HL-60 (cell line): ENCODE measurements at regions not wholly inside any gene's neighbourhood (a gene's known extent, or its start where the extent isn't known, plus 50 kb on each side); places are given as distances from the start of the nearest gene placed in this dataset.

ENCODE experiments used
- DNase-seq, 2 experiments: peaks; one replicate each; pipeline ENCODE4 v3.0.0-alpha.2; 2010 to 2020; ENCODE audit warnings: low read depth in 1 of 2, low spot score in 1 of 2
- H3K27ac ChIP-seq: fragments of 250-450 bp; sonication (Bioruptor Pico); replicated peaks from 2 replicates; pipeline ENCODE4 v1.5.1; 2020; ENCODE audit warnings: mild to moderate bottlenecking, moderate library complexity
- H3K27me3 ChIP-seq: fragments of 250-450 bp; sonication (Bioruptor Pico); 2 replicates; pipeline ENCODE4 v1.5.1; 2021; ENCODE audit warnings: mild to moderate bottlenecking, moderate library complexity; ENCODE audit not compliant: insufficient read depth, poor library complexity, severe bottlenecking
- H3K4me3 ChIP-seq: replicated peaks from 2 replicates; pipeline ENCODE4 v1.5.1; 2011; ENCODE audit warnings: mild to moderate bottlenecking, control low read depth, low read length; ENCODE audit not compliant: insufficient read depth
- GABPA ChIP-seq: IDR thresholded peaks from 2 replicates; pipeline ENCODE4 v1.6.1; 2012; ENCODE audit warnings: low read depth
- POLR2AphosphoS5 ChIP-seq: IDR thresholded peaks from 2 replicates; pipeline ENCODE4 v1.6.1; 2012; ENCODE audit warnings: low read depth
- SPI1 ChIP-seq: IDR thresholded peaks from 2 replicates; pipeline ENCODE4 v1.6.1; 2012; ENCODE audit warnings: low read depth, mild to moderate bottlenecking, borderline replicate concordance
- TF ChIP-seq, protein P1 (sequence below): IDR thresholded peaks from 2 replicates; pipeline ENCODE4 v1.6.1; 2012; ENCODE audit warnings: low read depth; ENCODE audit not compliant: insufficient replicate concordance
- TF ChIP-seq, protein P2 (sequence below): IDR thresholded peaks from one replicate; pipeline ENCODE4 v1.5.1; 2011; ENCODE audit warnings: low read length, control low read depth, inconsistent platforms; ENCODE audit not compliant: insufficient read depth

DNA sequence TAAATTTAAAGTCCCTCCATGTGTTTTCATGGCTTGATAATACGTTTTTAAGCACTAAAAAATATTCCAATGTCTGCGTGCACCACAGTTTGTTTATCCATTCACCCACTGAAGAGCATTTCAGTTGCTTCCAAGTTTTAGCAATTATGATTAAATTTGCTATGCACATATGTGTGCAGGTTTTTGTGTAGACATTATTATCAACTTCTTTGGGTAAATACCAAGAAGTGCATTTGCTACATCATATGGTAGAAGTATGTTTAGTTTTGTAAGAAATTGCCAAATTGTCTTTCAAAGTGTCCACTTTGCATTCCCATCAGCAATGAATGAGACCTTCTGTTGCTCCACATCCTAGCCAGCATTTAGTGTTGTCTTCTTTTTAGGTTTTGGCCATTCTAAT, 550.0 kb downstream of the BRINP3 start:
- TF ChIP-seq, protein P1, sequence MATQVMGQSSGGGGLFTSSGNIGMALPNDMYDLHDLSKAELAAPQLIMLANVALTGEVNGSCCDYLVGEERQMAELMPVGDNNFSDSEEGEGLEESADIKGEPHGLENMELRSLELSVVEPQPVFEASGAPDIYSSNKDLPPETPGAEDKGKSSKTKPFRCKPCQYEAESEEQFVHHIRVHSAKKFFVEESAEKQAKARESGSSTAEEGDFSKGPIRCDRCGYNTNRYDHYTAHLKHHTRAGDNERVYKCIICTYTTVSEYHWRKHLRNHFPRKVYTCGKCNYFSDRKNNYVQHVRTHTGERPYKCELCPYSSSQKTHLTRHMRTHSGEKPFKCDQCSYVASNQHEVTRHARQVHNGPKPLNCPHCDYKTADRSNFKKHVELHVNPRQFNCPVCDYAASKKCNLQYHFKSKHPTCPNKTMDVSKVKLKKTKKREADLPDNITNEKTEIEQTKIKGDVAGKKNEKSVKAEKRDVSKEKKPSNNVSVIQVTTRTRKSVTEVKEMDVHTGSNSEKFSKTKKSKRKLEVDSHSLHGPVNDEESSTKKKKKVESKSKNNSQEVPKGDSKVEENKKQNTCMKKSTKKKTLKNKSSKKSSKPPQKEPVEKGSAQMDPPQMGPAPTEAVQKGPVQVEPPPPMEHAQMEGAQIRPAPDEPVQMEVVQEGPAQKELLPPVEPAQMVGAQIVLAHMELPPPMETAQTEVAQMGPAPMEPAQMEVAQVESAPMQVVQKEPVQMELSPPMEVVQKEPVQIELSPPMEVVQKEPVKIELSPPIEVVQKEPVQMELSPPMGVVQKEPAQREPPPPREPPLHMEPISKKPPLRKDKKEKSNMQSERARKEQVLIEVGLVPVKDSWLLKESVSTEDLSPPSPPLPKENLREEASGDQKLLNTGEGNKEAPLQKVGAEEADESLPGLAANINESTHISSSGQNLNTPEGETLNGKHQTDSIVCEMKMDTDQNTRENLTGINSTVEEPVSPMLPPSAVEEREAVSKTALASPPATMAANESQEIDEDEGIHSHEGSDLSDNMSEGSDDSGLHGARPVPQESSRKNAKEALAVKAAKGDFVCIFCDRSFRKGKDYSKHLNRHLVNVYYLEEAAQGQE: no peak
- TF ChIP-seq, protein P2, sequence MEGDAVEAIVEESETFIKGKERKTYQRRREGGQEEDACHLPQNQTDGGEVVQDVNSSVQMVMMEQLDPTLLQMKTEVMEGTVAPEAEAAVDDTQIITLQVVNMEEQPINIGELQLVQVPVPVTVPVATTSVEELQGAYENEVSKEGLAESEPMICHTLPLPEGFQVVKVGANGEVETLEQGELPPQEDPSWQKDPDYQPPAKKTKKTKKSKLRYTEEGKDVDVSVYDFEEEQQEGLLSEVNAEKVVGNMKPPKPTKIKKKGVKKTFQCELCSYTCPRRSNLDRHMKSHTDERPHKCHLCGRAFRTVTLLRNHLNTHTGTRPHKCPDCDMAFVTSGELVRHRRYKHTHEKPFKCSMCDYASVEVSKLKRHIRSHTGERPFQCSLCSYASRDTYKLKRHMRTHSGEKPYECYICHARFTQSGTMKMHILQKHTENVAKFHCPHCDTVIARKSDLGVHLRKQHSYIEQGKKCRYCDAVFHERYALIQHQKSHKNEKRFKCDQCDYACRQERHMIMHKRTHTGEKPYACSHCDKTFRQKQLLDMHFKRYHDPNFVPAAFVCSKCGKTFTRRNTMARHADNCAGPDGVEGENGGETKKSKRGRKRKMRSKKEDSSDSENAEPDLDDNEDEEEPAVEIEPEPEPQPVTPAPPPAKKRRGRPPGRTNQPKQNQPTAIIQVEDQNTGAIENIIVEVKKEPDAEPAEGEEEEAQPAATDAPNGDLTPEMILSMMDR: no peak
- no peak for TF ChIP-seq GABPA
- TF ChIP-seq SPI1: no peak
- TF ChIP-seq POLR2AphosphoS5: no peak
- Histone ChIP-seq H3K27me3 (no peaks in the 10 kb centered on the region), H3K27ac (no peak overlapping the region), H3K4me3 (no peak overlapping the region)
- DNase-seq: no peak

DNA sequence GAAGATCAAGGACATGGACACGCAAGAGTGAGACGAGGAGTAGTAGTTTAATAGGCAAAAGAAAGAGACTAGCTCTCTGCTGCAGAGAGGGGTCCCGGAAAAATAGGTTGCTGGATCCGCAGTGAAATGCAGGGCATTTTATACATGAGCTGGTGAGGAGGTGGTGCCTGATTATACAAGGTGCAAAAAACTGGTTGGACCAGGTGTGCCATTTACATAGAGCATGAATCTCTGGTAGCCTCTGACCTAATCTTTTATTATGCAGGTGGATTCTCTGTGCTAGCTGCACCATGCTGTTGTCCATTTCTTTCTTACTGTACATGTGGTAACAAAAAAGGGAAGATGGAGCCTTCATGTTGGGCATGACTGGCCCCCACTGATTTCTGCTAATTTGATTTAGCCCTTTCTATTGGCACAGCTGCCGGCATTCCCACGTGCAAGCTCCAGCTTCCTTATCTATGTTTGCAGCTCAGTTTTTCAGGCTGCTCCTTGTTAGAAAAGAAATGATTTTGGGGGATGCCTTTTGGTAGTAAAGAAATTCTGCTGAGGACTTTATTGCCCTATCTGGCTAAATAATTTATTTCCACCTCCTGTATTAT, 548.1 kb downstream of the BRINP3 start:
- no peak for TF ChIP-seq SPI1
- TF ChIP-seq, protein P2: no peak
- TF ChIP-seq GABPA: no peak
- TF ChIP-seq, protein P1: no peak
- no peak for TF ChIP-seq POLR2AphosphoS5
- Histone ChIP-seq H3K27ac (no peak overlapping the region), H3K4me3 (no peak overlapping the region), H3K27me3 (no peaks in the 10 kb centered on the region)
- no peak for DNase-seq

GRCh38 chr1:189936861-189937260, 540.8 kb downstream of the BRINP3 start:
- no peak for DNase-seq
- no peak for TF ChIP-seq SPI1
- TF ChIP-seq, protein P1: no peak
- TF ChIP-seq, protein P2: no peak
- TF ChIP-seq GABPA: no peak
- TF ChIP-seq POLR2AphosphoS5: no peak
- Histone ChIP-seq H3K4me3 (no peak overlapping the region), H3K27ac (no peak overlapping the region), H3K27me3 (no peaks in the 10 kb centered on the region)
